DMS53 treated with DMSO at 0.1 percent for 48 hours (cell line): ENCODE measurements at regions not wholly inside any gene's neighbourhood (a gene's known extent, or its start where the extent isn't known, plus 50 kb on each side); places are given as distances from the start of the nearest gene placed in this dataset.
A peak's percentile ranks its signal among the peaks of the same experiment; 100 is the strongest.

Experiments
- DNase-seq: peaks from one replicate; lab custom pipeline; 2025; ENCODE audit not compliant: unreplicated experiment; lab: John Stamatoyannopoulos, UW

DNA sequence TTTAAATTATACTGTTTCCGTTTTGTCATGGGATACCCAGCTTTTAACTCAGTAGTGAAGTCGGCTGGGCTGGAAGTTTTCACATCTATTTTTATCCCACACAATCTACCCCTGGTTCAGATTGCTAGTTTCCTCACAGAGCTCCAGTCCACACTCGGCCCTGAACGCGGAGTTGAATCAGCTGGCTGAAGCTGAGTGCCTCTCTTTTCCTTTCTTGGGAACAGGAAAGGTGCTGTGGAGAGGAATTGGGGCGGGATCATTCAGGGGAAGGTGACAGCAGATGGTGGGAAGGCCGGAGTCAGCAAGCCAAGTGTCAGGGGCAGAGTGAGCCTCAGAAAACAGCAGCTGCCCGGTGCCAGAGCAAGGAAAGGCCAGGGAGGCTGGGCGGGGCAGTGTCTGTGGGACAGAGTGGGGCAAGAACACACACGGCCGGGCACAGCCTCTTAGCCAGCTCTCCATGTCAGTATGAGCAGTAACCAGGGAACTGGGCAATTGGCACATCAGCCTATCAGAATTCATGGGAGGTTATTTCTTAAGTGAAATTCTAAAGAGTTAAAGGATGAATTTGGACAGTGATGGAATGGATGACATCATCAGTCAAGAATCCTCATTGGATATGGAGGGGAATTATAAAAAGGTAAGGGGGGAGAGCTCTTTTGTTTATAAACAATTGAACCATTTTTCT lies 135.7 kb upstream of the IL12A start:
- no peak for DNase-seq

DNA sequence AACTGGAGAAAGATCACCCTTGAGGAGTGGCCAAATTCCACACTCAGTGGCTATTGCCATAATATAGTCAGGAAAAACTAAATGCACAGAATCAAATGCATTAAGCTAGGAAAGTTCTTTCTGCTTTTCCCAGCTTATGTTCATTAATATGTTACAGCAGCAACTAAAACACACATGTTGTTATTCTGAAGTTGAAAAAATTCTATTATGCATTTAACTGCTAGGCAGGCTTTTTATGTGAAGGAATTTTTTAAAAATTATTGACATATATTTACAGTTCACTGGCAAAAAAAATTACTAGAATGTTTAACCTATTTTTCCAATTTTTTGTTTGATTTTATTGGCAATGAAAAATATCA lies 135.2 kb upstream of the IL12A start:
- no peak for DNase-seq

- no peak for DNase-seq
These were observed 134.0 kb upstream of the IL12A start for GRCh38 chr3:159854500-159855124.

DNA sequence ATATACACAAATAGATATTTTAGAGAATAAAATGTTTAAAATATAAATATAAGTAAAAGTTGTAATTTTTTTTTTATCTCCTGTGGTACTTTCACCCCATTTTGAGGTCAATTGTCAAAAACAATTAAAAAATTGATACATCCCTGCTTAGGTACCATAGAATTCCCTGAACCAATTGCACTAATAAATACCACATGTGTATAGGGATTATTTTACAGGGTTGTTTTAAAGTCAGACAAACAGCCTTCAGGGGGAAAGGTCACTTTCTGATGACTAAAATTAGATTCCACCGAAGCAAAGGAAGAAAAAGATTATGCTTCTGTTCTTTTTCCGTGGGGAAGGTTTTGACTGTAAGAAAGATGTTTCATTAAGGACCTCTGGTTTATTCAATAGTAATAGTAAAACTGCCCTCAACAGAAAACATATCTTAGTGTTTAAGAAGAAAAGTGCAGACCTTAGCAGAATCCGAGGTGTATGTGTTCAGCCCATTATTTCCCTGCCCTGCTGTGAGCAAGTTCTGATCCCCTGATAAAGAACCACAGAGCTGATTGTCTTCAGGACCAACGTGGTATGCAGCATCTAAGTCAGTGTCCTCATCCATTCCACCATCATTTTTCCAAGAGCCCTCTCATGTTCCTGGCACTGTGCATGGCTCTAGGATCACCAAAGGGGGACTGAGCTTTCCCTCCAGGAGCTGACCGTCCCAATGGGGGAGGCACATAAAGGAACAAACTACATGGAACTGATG lies 132.9 kb upstream of the IL12A start:
- DNase-seq: no peak

- DNase-seq: no peak
These were observed 132.0 kb upstream of the IL12A start for GRCh38 chr3:159856590-159857104.

GRCh38 chr3:159857840-159858239 lies 130.8 kb upstream of the IL12A start:
- no peak for DNase-seq

- no peak for DNase-seq
These were observed 130.0 kb upstream of the IL12A start for GRCh38 chr3:159858650-159859049.

DNA sequence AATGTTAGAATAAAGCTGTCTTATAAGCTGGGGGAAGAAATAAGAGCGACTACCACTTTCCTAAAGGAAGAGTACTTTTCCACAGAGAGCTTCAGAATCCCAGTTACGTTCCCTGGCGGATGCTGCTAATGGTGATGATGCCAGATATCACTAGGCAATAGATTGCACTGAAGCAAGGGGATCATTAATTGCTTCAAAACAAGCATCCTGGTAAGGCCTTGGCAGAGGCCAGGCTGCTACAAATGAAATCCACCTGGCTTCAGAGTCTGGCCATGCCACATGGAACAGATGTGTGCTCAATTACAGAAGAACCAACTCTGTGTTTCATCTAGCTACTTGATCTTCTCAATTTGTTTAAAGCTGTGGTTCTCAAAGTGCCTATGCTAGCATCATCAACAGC lies 129.2 kb upstream of the IL12A start:
- DNase-seq: no peak

- DNase-seq: no peak
These were observed 128.8 kb upstream of the IL12A start for GRCh38 chr3:159859836-159860235.

DNA sequence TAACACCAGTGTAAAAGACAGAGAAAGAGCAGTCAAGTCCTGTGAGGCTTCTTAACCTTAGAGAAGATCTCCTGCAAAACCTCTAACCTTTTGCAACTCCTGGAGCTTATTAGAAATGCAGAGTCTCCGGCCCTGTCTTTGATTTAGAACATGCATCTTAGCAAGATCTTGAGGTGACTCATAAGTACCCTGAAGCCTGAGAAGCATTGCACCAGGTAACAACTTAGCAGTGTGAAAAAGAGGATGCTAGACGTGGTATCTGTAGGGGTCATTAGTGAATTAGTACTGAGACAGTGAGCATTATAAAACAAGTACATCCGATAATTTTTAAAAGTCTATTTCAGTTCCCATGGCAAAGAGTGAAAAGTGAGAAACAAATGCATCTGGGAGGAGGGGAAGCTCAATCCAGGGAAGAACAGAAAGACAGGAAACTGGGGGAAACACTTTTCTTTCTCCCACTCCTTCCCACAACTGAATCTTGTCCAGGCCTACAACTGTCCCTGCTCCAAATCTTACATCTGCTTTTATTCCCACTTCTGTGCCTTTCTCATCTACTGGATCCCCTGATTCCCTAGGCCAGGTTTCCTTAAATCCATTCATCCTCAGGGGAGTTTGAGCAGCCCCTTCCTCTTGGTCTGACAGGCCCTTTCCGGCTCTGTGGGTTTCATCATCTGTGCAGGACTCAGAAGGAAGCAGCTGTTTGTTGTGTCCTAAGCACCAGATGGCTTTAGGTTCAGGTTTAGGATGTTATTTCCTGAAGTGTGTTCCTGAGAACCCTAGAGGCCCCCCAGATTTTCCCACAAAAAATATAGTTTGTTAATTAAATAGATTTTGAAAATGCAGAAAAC lies 128.1 kb upstream of the IL12A start:
- DNase-seq: no peak

DNA sequence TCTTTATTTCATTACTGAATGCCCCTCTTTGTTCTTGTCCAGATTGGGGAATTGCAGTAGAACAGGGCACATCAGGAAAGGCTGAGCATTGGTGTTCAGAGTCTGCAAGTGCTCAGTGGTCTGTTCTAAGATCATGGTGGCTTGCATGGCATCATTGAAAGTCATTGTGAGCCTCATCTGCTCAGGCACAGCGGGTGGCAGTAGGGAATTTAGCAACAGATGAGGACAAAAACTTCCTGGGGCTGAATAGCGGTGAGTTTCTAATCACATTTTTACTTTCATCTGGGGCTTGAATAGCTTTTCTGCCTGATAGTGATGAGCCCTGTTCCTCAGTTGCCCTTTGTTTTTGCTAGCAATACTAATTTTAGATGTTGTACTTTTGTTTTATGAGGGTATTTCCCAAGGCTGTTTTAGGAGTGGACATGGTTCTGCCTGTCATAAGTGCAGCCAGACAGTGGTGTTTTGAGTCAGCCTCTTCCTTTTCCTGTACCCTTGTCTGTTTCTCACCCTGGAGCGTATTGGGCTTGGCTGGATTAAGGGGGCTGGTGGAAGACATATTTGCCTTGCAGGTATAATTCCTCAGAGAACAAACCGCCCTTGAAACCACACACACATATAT lies 127.2 kb upstream of the IL12A start:
- DNase-seq: no peak

DNA sequence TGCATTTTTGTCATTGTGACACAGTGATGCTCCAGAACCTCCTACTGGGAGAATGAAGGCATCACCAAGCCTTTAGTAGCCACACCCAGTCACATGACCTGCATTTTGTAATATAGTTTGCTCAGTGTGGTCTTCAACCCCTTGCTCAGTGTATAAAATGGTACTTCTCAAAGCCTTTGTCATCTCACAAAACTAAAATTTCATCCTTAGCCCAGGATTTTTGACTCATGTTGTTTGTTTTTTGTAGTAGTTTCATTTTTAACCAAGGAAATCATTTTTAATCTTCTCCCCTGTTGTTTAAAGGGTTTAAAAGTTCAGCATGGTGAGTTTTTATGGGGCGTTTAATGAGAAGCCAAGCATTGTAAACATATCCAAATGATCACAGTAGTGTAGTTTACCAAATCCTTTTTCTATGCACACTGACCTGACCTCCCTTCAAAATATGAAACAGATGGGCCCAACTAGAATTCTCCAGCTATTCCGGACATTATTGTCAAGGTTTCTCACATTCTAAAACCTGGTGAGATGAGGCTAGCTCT lies 123.5 kb upstream of the IL12A start:
- no peak for DNase-seq

- DNase-seq: no peak
These were observed 122.4 kb upstream of the IL12A start for GRCh38 chr3:159866201-159866746.

- no peak for DNase-seq
These were observed 121.3 kb upstream of the IL12A start for GRCh38 chr3:159867372-159867771.

DNA sequence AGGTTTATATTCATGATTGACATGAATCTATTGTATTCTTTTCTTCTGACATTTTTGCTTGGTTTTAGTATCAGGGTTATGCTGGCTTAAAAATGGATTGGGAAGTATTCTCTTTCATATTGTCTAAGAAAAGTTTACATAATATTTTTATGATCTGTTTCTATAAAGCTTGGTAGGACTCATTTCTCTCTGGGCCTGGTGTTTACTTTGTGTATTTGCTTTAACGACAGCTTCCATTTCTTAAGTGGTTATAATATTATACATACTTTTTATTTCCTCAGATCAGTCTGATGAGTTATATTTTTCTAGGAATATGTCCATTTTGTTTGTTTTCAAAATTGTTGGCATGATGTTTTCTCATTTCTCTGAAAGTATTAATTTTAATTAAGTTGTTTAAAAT lies 117.9 kb upstream of the IL12A start:
- no peak for DNase-seq

GRCh38 chr3:159872374-159873109 lies 116.1 kb upstream of the IL12A start:
- peak; percentile 52 for DNase-seq

DNA sequence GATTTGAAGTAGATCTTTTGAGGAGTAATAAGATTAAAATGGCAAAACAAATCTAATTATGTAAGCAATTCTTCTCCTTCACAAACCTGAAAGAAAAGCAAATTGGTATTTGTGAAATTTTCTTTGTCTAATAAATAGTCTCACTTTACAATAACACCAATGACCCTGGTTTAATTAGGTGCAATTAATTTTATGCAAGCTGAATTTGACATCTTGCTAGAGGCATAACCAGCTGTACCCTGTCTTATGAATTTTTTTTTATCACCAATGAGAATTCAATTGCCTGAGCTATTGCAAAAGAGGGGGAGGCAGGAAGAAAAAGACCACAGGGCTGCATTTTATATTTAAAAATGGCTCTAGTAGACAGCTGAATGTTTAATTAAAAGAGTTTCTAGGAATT lies 113.5 kb upstream of the IL12A start:
- no peak for DNase-seq

DNA sequence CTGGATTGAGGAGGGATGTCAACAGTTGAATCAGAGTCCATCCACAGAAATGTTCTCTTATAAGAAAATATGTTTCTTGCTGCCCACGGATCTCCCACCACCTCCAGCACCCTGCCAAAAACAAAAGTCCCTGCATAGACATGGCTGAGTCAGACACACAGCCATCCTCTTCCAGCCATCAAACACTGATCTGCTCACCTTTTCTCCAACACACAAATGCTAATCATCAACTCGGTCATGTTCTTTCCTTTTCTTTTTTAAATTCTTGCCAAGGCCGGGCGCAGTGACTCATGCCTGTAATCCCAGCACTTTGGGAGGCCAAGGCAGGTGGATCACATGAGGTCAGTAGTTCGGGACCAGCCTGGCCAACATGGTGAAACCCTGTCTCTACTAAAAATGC lies 110.7 kb upstream of the IL12A start:
- no peak for DNase-seq

- no peak for DNase-seq
These were observed 109.5 kb upstream of the IL12A start for GRCh38 chr3:159879146-159879545.

- no peak for DNase-seq
These were observed 109.0 kb upstream of the IL12A start for GRCh38 chr3:159879598-159879997.
